Parathyroid adenoma (tissue), 2 donors: ENCODE measurements at regions not wholly inside any gene's neighbourhood (a gene's known extent, or its start where the extent isn't known, plus 50 kb on each side); places are given as distances from the start of the nearest gene placed in this dataset.

ENCODE experiments used
- H2AFZ ChIP-seq: fragments of 300-600 bp; sonication (generic); one replicate; pipeline ENCODE4 v1.7.0; 2017; ENCODE audit warnings: antibody characterized with exemption, mild to moderate bottlenecking
- H3K27ac ChIP-seq: fragments of 300-600 bp; sonication (generic); one replicate; pipeline ENCODE4 v1.7.0; 2017
- H3K27me3 ChIP-seq: fragments of 300-600 bp; sonication (generic); one replicate; pipeline ENCODE4 v1.7.0; 2017; ENCODE audit warnings: low read length; ENCODE audit not compliant: control insufficient read depth, insufficient read depth
- H3K36me3 ChIP-seq: fragments of 300-600 bp; sonication (generic); one replicate; pipeline ENCODE4 v1.7.0; 2017; ENCODE audit warnings: low read length; ENCODE audit not compliant: control insufficient read depth, insufficient read depth
- H3K4me1 ChIP-seq: fragments of 300-600 bp; sonication (generic); one replicate; pipeline ENCODE4 v1.7.0; 2017; ENCODE audit warnings: control low read depth
- H3K4me2 ChIP-seq: fragments of 300-600 bp; sonication (generic); one replicate; pipeline ENCODE4 v1.7.0; 2017; ENCODE audit warnings: low read length
- H3K4me3 ChIP-seq: fragments of 300-600 bp; sonication (generic); one replicate; pipeline ENCODE4 v1.7.0; 2017; ENCODE audit warnings: low read depth, low read length
- H3K79me2 ChIP-seq: fragments of 300-600 bp; sonication (generic); one replicate; pipeline ENCODE4 v1.7.0; 2017; ENCODE audit warnings: control low read depth
- H3K9ac ChIP-seq: fragments of 300-600 bp; sonication (generic); one replicate; pipeline ENCODE4 v1.7.0; 2017; ENCODE audit warnings: mild to moderate bottlenecking
- H3K9me3 ChIP-seq: fragments of 300-600 bp; sonication (generic); one replicate; pipeline ENCODE4 v1.7.0; 2017; ENCODE audit warnings: low read length; ENCODE audit not compliant: control insufficient read depth
- TF ChIP-seq, protein P1 (sequence below): fragments of 300-600 bp; sonication (generic); IDR thresholded peaks from one replicate; pipeline ENCODE4 v1.7.0; 2017; ENCODE audit warnings: antibody characterized with exemption, mild to moderate bottlenecking
- donor health status: primary hyperparathyroidism.

DNA sequence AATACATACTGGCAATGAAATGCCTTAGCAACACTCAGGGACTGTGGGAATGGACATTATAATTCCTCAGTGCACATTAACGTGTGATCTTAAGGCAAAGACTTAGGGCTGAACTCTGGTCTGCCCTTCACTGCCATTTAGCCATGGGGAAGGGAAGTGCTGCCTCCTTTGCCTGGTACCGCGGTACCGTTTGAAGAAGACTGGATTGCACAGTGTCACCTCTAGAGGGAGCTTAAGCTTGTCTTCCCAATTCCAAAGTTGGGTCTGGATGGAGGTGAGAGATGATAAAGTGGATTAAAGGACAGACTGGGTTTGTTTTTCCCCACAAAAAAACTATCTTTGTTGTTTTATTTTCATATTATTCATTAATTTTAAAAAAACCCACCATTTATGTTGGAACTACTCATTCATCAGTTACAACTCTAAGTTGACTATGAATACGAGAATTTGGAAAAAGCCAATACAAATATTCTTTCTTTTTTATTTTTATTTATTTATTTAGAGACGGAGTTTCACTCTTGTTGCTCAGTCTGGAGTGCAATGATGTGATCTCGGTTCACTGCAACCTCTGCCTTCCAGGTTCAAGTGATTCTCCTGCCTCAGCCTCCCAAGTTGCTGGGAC is 60.0 kb upstream of the SYN2 start:
- no peak overlapping the region for H3K27ac ChIP-seq
- H3K79me2 ChIP-seq: no peaks in the 10 kb centered on the region

GRCh38 chr3:11948331-11948730 is 55.9 kb upstream of the SYN2 start:
- Histone ChIP-seq H2AFZ (no peak overlapping the region), H3K27ac (no peak overlapping the region), H3K9ac (no peak overlapping the region), H3K4me2 (no peak overlapping the region), H3K4me3 (no peak overlapping the region), H3K9me3 (no peaks in the 10 kb centered on the region), H3K4me1 (peaks cover 13% of the 10 kb centered on the region), H3K27me3 (no peaks in the 10 kb centered on the region), H3K79me2 (no peaks in the 10 kb centered on the region), H3K36me3 (no peaks in the 10 kb centered on the region)
- TF ChIP-seq, protein P1, sequence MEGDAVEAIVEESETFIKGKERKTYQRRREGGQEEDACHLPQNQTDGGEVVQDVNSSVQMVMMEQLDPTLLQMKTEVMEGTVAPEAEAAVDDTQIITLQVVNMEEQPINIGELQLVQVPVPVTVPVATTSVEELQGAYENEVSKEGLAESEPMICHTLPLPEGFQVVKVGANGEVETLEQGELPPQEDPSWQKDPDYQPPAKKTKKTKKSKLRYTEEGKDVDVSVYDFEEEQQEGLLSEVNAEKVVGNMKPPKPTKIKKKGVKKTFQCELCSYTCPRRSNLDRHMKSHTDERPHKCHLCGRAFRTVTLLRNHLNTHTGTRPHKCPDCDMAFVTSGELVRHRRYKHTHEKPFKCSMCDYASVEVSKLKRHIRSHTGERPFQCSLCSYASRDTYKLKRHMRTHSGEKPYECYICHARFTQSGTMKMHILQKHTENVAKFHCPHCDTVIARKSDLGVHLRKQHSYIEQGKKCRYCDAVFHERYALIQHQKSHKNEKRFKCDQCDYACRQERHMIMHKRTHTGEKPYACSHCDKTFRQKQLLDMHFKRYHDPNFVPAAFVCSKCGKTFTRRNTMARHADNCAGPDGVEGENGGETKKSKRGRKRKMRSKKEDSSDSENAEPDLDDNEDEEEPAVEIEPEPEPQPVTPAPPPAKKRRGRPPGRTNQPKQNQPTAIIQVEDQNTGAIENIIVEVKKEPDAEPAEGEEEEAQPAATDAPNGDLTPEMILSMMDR: no peak

More for the DNA sequence above, 60.0 kb upstream of the SYN2 start:
- peak overlapping the region; percentile 51 for H2AFZ ChIP-seq
- H3K27me3 ChIP-seq: no peaks in the 10 kb centered on the region
- H3K4me1 ChIP-seq: peaks cover 4% of the 10 kb centered on the region
- TF ChIP-seq, protein P1: peak; percentile 93
- no peaks in the 10 kb centered on the region for H3K36me3 ChIP-seq
- no peak overlapping the region for H3K9ac ChIP-seq
- H3K4me3 ChIP-seq: no peak overlapping the region
- no peaks in the 10 kb centered on the region for H3K9me3 ChIP-seq
- H3K4me2 ChIP-seq: no peak overlapping the region

- H3K9ac ChIP-seq: no peak overlapping the region
- no peaks in the 10 kb centered on the region for H3K27me3 ChIP-seq
- H2AFZ ChIP-seq: no peak overlapping the region
- H3K79me2 ChIP-seq: no peaks in the 10 kb centered on the region
- H3K4me2 ChIP-seq: no peak overlapping the region
- TF ChIP-seq, protein P1: no peak
- H3K27ac ChIP-seq: no peak overlapping the region
- no peaks in the 10 kb centered on the region for H3K9me3 ChIP-seq
- no peaks in the 10 kb centered on the region for H3K36me3 ChIP-seq
- H3K4me1 ChIP-seq: peaks cover 15% of the 10 kb centered on the region
- no peak overlapping the region for H3K4me3 ChIP-seq
These were observed 55.3 kb upstream of the SYN2 start for GRCh38 chr3:11948866-11949265.

- Histone ChIP-seq H3K27me3 (no peaks in the 10 kb centered on the region), H2AFZ (no peak overlapping the region), H3K9ac (no peak overlapping the region), H3K79me2 (no peaks in the 10 kb centered on the region), H3K36me3 (no peaks in the 10 kb centered on the region), H3K9me3 (no peaks in the 10 kb centered on the region), H3K27ac (no peak overlapping the region), H3K4me3 (no peak overlapping the region), H3K4me2 (no peak overlapping the region), H3K4me1 (peaks cover 18% of the 10 kb centered on the region)
- TF ChIP-seq, protein P1: no peak
These were observed 54.8 kb upstream of the SYN2 start for GRCh38 chr3:11949351-11949750.

GRCh38 chr3:11950576-11950975 is 53.6 kb upstream of the SYN2 start:
- H3K27ac ChIP-seq: no peak overlapping the region
- no peaks in the 10 kb centered on the region for H3K79me2 ChIP-seq
- H2AFZ ChIP-seq: no peak overlapping the region
- TF ChIP-seq, protein P1: no peak
- no peak overlapping the region for H3K9ac ChIP-seq
- no peaks in the 10 kb centered on the region for H3K9me3 ChIP-seq
- no peaks in the 10 kb centered on the region for H3K36me3 ChIP-seq
- H3K4me1 ChIP-seq: peaks cover 19% of the 10 kb centered on the region
- H3K4me3 ChIP-seq: no peak overlapping the region
- no peaks in the 10 kb centered on the region for H3K27me3 ChIP-seq
- H3K4me2 ChIP-seq: no peak overlapping the region
